ENCODE measurements at regions not wholly inside any gene's neighbourhood (a gene's known extent, or its start where the extent isn't known, plus 50 kb on each side); places are given as distances from the start of the nearest gene placed in this dataset.

DNA sequence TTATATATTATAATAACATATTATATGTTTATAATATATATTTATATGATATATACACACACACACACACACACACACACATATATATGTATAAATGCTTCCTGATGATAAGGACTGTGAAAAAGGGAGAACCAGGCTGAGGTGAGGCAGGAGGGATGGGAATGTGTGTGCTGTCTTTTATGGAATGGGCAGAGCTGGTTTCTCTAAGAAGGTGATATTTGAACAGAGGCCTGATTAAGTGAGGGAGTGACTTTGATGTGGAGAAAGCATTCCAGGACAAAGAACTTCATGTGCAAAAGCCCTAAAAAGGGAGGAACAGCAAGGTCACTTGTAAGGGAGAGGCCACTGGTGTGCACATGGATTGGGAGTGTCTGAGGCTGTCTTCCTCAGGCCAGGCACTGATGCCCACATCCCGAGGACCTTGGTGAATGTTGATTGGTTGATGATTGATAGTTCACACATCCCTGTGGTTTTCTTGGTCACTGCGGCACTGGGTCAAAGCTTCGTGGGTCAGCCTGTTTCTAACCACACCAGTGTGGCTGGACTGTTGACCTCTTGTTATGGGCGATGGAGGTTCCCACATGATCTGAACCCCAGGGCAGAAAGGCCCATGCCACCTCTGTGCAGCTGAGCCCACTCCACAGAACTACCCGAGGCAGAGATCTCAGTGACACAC is 196.9 kb downstream of the MYCN start:
- DNase-seq (ENCODE audit: low read depth, low spot score): no peak

DNA sequence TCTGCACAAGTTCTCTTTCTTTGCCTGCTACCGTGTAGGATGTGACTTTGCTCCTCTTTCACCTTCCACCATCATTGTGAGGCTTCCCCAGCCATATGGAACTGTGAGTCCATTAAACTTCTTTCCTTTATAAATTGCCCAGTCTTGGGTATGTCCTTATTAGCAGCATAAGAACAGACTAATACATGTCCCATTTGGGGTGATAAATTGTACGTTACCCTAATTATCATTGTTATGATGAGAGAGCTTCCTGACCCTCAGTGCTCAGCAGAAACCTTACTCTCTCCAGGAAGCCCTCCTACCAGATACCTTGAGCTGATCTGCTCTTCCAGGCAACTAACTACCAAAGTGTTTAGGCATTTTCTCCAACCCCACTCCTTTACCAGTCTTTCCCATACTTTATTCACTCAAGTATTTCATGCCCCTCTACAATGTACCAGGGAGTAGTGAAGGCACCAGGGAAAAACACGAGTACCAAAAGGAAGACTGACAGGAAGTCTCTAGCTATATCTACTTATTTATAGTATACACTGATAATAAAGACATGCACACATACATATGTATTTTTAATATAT is 196.2 kb downstream of the MYCN start:
- no peak for DNase-seq (ENCODE audit: low read depth, low spot score)

DNA sequence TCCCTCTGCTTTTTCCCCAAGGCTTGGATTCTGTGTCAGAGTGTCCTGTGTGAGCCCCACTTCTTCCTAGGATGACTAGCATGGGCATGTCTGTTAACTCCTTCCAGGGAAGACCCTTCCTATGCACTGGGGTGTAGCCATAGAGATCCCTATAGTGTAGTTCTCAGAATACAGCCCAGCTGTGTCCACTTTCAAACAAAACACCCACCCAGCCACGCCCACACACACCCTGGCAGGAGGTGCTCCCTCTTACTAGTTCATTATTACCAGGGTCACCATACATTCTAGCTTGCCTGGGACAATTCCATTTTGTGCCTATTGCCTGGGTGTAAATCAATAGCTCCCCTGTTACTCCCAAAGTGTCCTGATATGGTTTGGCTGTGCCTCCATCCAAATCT is 195.6 kb downstream of the MYCN start:
- no peak for DNase-seq (ENCODE audit: low read depth, low spot score)

DNA sequence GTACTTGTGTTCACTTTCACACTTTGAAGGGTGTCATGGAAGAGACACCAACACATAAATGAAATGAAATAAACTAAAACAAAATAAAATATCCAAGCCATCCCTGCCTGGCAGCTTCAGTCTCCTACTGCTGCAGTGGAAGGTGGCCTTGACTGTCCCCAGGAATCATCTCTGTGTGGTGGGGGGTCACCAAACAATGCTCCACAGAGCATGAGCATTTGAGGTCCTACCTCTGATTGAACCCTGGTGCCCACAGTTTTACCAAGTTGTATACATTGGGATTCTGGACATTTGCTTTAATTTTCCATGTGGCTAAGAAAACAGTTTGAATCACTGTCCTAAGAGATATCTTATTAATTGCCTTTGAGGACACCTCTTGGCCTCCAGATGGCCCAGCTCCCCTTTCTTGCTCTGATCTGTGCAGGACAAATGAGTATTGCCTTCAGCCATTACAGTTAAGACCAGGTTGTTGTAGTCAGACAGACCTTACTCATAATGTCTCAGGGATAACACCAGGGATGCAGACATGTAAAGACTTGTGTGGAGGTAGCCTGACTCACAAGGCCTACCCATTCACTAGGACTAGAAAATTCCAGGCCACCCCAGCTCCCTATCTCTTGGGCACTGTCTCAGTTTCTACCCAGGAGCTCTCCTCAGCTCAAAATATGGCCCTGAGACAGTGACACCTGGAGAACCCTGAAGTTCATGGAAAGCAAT is 195.0 kb downstream of the MYCN start:
- DNase-seq (ENCODE audit: low read depth, low spot score): no peak

DNA sequence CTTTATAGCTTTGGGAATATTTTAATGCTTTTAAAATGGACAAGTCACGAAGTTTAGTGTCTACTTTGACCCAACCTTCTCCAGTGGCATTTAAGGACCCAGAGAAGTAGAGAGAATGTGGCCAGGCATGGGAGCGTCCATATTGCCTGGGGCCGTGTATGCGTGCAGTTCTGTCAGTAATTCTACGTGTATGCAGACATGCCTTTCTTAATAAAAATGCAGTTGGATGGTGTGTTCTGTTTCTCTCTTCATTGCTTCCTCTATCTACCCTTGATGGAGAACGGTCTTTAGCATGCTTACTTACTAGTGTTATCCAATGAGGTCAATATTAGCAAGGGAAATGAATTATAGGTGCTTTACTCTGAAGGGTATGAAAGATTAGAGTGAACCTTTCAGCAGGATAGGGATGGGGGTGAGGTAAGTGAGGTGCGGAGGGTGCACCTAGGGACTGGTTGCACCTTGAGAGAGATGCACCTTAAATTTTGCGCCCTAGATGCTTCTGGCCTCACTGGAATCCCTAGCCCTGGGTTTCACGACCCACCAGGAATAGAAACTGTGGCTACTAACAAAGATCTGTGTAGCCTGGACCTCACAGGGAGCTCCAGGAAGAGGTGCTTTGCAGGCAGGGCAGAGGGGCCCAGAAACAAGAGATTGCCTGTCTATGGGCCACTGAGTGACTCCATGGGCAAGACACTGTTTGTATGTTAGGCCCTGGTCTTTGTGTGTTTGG is 194.3 kb downstream of the MYCN start:
- no peak for DNase-seq (ENCODE audit: low read depth, low spot score)

DNA sequence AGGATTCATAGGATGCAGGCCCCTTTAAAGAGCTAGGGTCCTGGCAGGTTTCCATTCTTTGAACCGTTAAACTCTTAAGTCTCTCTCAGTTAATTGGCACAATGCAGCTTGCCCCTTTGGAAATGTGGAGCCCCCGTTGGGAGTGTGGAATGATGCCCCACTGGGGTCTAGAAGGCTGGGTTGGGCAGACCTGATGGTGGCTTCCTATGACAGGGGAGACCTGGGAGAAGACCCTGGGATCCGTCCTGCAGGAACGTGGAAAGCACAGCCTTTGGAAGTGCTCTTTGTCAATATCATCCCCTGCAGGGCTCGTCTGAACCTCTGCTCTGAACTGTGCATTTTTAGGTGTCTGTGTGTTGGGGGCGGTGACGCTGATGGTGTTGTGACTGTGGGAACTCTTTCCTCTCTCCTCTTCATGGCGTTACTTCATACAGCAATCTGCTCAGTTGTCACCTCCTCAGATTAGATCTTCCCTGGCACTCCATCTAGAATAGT is 190.6 kb downstream of the MYCN start:
- no peak for DNase-seq (ENCODE audit: low read depth, low spot score)

DNA sequence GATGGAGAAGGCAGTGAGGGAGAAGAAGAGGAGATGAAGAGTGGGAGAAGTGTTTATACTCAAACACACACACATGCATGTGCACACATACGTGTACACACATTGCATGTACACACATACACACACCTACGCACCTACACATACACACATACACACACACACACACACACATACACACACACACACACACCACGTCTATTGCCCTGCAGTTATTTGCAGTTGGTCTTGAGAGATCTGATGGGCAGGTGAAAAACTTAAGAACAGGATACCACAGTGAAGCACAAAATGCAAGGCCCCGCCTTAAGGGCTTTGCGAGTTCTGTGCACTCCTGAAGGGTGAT is 190.2 kb downstream of the MYCN start:
- DNase-seq (ENCODE audit: low read depth, low spot score): no peak

DNA sequence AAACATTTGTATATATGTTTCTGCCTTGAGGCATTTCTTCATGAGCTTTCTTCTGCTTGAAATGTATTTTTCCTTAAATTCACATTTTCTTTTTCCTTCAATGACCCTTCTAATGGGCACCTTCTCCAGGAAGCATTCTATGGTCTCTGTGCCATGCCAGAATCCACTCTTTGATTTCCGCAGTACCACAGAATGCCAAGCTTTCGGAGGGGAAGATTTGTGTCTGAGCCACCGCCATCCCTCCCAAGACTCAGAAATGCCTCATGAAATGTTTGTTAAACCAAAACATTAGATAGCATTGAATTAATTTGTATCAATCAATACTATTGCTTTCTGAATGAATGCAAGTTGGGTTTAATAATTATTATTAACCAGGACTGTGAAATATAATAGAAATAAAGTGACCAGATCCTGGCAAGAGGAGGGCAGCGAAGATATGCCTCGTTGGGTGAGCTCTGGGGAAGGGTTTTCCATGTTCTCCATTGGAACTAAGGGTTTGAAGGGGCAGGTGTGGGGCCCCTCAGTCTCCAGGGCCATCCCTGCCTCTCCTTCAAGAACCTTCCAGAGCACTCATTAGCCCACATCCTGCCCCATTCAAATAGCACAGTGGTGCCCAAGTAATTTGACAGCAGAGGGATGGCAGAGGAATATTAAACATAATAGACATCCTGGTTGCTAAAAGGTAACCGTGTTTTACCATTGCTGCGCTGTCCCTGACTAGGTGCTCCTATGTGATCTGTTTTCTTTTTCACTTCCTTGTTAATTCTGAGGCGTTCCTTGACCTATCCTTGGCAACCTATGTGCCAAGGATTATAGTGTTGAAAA is 189.6 kb downstream of the MYCN start:
- DNase-seq (ENCODE audit: low read depth, low spot score): no peak

DNA sequence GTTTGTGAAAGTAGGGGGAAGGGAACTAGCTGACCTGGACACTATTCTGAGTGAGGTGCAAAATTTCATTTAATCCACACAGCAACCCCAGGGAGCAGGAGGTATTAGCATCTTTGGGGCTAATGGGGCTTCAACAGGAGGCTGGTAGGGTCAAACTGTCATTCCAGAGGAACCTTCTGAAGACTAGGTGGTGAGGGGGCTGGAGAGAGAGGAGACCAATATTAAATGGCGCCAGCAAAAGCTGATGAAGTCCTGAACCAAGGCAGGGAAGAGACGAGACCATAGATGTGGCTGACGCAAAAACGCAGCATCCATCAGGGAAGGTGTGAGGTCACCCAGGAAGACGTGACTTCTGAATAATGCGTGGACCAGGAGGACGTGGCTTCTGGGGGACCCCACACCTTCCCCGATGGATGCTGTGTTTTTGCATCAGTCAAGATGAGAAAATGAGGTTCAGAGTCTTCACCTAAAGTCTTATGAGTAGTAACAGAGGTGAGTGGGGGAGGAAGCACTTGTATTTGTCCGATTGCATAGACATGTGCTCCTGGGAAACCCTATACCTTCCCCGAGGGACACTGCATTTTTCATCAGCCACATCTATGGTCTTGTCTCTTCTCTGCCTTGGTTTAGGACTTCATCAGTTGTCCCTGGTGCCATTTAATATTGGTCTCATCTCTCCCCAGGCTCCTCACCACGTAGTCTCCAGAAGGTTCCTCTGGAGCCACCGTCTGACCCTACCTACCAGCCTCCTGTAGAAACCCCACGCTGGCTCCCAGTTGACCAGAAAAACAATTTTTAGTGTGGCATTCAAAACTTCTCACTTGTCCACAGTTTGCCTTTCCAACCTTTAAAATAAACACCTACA is 188.6 kb downstream of the MYCN start:
- no peak for DNase-seq (ENCODE audit: low read depth, low spot score)

DNA sequence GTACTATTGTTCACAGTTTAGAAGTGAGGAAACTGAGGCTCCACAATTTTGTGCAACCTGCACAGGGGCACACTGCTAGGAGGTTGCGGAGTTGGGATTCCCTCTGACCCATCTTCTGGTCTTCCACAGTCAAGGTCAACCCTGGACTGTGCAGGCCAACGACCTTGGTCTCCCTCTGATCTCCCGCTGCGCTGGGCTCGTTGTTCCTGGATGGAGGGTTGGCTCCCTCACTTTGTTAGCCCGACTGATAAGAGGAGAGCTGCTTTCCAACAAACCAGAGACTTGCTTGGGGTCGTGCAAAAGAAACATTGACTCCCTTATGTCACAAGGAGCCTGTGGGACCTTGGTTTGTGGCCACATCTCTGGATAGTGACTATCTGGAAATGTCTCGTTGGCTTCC is 187.6 kb downstream of the MYCN start:
- DNase-seq (ENCODE audit: low read depth, low spot score): no peak

DNA sequence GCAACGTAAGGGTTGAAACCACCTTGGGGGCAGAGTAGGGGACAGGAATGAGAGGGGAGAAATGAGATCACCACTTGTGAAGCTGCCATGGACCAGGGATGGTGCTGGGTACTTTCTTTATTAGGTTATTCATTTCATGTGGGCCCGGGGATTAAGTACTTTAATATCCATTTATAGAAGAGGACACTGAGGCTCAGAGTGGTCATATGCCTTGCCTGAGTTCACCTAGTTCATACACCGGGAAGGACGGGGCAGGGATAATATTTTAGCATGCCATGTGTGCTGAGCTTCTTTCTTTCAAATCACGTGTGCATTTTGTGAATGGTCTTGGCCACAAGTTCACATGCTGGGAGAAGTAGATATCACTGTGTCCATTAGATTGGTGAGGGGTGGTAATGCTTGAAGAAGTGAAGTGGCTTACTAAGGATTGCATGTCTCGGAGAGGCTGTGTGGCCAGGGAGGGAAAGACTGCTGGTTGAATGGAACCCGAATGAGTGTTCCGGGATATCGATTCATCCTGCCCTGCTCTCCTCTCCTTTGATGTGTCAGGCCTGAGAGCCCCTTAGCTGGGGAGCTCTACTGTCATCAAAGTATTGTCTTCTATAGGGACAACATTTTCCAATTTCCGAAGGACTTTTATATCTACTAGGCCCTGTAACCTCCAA is 187.1 kb downstream of the MYCN start:
- no peak for DNase-seq (ENCODE audit: low read depth, low spot score)

DNA sequence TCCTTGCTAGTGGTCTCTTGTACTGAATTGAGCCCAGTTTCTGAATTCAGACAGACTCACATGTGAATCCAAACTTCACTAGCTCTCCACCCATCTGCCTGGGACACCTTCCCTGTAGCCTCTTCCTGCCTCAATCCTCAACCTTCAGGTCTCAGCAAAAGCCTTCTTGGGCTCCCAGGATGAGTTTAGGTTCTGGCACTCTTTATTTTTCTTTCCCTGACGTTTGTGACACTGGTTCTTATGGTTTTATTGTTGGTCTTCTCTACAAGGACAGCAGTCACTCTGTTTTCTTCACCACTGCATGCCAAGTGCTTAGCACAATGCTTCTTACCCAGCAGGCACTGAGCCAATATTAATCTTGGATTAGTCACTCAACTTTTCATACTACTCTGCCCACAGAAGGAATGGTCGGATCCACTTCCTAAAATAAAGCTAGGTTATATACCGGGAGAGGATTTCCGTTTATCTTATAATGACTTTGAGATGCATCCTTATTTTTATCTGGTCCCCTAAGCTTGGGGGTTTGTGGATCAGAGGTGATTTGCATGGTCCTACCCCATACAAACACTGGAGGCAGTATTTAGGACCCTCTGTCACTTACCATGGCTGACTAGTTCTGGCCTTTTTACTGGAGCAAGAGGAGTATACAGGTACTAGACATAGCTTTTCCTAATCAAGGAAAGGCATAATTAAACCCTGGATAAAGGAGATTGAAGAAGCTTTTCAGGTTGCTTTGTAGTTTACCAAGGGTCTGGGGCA is 186.3 kb downstream of the MYCN start:
- DNase-seq (ENCODE audit: low read depth, low spot score): no peak

DNA sequence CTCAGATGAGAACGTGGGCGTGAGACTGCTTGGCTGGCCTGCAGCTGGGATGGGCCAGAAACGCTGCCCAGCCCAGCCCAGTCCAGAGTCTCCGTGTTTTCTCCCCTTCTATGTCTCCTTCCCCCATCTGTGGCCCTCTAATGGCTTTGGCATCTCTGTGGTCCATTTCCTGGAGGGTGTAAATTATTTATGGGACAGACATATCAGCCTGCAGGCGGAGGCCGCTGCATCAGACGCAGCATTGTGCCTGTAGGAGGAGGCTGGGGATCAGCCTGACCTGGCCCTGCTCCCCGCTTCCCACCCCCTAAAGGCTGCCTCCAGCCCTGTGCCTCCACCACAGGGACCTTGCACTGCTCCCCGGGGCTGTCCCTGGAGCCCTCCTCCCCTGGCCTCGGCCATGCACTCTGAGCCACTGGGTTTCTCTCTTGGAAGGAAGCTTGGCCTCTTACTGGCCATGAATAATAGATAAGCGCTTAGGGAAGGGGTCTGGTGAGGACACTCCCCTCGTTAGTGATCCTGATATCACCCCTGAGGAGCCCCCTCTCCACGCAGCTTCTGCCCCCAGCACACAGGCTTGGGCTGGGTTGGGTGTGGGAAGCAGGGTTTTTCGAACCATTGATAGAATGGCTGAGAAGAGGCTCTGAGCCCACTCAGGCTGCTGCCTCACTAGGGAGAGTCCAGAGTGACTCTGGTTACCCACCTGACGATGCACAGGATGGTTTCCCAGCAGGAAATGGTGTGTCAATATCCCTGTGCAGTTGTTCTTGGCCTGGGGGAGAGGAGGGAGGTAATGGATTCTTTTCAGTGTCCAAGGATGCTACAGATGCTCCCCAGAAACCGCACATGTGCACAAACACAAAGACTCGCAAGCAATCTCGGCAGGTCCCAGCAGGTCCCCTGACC is 185.5 kb downstream of the MYCN start:
- no peak for DNase-seq (ENCODE audit: low read depth, low spot score)

DNA sequence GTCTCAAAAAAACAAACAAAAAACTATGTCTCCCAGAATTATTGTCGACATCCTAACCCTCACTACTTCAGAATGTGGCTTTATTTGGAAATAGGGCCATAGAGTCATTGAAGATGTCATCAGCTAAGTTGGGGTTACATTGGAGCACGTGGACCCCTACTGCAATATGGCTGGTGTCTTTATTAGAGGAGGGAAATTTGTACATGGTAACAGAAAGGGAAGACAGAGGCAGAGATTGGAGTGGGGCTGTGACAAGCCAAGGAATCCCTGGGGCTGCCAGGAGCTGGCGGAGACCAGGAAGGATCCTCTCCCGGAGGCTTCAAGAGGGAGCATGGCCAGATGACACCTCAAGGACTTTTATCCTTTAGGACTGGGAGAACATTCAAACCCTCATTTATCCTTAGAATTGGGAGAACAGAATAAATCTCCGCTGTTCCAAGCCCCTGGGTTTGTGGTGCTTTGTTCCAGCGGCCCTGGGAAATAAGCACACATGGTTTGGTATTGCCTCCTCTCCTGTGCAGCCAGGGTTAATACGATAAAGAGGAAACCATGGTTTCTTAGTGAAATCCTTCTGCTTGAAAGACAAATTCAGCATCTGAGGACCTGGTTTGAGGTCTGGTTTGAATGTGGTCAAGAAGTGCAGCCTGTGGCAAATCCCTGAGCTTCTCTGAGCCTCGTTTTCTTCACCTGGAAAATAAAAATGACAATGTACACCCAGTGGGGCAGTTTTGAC is 184.7 kb downstream of the MYCN start:
- no peak for DNase-seq (ENCODE audit: low read depth, low spot score)

DNA sequence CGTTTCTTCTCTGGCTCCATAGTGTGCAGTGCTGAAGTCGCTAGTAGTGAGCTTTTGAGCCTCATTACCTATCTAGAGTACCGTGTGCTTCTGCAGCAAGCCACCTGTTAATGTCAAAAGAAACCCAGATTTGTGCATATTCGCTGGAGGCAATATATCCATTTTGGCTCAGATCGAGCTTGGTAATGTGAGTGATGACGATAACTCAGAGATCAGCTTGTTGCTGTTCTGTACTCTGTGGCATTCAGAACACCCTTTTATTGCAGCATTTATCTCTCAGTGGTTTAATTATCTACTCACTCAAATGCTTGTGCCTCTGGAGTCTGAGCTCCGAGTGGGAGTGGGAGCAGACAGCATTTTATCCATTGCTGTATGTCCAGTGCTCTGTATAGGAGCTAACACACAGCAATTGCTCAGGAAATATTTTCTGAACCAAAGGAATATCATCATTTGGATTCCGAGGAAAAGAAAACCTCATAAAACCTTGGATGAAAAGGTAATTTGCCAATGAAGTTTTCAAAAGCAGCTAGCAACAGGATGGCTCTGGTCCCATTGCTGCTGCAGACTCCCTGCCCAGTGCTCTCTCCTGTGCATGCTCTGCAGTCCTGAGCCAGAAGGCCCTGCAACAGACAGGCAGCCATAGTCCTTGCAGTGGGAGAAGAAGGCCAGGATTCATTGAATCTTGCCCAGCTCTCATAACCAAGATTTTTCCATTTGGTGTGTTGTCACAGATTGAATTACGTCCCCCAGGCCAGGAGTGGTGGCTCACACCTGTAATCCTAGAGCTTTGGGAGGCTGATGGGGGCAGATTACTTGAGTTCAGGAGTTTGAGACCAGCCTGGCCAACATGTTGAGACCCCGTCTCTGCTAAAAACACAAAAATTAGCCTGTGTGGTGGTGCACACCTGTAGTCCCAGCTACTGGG is 183.8 kb downstream of the MYCN start:
- DNase-seq (ENCODE audit: low read depth, low spot score): no peak

DNA sequence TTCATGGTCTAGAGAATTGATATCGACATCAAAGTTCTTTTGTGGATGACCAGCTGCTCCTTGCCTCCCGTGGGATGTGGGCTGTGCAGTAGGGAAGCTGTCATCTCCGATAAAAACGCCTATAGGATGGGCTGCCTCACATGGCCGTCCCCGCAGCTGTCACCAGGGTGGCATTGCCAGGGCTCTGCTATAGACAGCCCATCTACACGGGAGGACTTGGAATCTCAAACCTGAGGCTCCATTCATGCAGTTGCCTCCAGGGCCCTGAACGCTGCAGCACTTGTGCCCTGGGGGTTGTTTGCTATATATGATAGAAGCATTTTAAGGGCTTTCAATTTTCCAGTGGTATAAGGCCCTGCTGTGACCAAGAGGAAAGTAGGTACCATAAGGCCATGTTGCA is 183.1 kb downstream of the MYCN start:
- DNase-seq (ENCODE audit: low read depth, low spot score): no peak

DNA sequence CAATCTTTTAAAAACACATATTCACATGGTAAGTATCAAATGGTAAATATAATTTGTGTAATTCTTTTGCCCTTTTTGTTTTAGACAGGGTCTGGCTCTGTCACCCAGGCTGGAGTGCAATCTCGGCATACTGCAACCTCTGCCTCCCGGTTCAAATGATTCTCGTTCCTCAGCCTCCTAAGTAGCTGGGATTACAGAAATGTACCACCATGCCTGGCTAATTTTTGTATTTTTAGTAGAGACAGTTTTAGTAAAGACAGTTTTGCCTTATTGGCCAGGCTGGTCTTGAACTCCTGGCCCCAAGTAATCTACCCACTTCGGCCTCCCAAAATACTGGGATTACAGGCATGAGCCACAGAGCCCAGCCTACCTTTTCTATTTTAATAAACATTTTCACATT is 182.2 kb downstream of the MYCN start:
- DNase-seq (ENCODE audit: low read depth, low spot score): no peak

All from iPS DF 19.7 (cell line).